Activated CD4-positive, alpha-beta T cell treated with anti-CD3 and anti-CD28 coated beads, Interleukin-2, Interleukin-6, amounts not matched to agents 100 ng/mL and 50 ng/mL, durations not matched to agents 16 hours and 8 hours (primary cell): ENCODE measurements at regions not wholly inside any gene's neighbourhood (a gene's known extent, or its start where the extent isn't known, plus 50 kb on each side); places are given as distances from the start of the nearest gene placed in this dataset.

ENCODE experiments used
- DNase-seq: peaks from one replicate; pipeline ENCODE4 v3.0.0-alpha.2; 2020

- DNase-seq, result no peak
Observed at GRCh38 chr3:164539215-164539614, 539.1 kb downstream of the SI start.

DNA sequence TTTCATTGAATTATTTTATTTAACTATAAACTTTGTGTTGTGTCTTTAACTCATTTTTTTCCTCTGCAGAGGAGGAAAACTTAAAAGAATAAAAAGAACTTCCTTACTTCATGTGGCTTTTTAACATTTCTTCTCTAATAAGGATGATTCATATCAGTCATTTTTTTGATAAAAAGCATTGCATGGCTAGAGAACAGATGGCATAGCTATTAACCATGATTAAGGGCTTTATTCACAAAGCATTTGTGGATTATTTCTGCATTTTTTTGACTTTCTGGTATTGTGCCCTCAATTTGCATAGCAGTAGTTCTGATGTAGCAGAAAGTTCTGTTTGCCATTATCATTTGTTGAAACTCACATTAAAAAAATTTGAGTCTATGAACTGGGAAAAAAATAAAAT is 540.8 kb downstream of the SI start:
- DNase-seq, result no peak

DNA sequence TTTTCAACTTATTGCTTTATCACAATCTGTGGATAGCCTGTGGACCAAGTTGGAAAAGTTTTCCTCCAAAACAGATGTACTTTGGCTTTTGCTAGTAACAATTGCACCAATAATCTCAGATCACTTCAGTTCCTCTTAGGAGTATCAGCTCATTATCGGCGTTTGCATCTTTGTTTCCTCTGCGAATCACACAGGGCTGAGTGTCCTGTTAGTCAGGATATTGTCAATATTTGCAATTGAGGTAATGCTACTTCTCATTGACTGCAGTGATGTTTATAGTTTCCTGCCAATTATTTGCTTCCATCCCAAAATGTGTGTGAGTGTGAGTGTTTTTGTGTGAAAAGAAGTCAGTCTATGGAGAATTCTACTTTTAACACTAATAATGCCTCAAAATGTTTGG is 545.0 kb downstream of the SI start:
- DNase-seq, result no peak

- DNase-seq, result no peak
Observed at GRCh38 chr3:164526250-164526649, 552.0 kb downstream of the SI start.

GRCh38 chr3:164524201-164524600 is 554.1 kb downstream of the SI start:
- no peak for DNase-seq

GRCh38 chr3:164522073-164522763 is 556.1 kb downstream of the SI start:
- DNase-seq, result no peak

GRCh38 chr3:164521644-164522043 is 556.7 kb downstream of the SI start:
- no peak for DNase-seq

GRCh38 chr3:164521139-164521538 is 557.2 kb downstream of the SI start:
- DNase-seq, result no peak

DNA sequence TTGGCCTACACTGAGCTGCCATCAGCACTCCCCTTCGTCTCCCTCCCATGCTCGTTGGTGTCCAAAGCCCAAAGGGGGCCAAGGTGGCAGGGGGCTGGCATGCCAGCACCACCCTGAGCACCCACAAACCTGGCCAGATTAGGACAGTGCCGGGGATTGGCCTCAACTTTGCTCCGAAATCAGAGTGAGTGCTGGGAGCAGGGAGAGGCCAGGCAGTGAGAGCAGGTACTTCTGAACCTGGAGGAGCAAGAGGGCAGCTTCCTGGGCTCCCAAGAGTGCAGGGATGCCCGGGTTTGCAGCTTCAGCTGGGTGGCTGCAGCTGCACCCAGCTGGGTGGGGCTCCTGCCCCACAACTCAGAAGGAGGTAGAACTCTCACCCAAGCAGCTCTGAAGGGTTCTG is 563.0 kb downstream of the SI start:
- DNase-seq, result no peak

DNA sequence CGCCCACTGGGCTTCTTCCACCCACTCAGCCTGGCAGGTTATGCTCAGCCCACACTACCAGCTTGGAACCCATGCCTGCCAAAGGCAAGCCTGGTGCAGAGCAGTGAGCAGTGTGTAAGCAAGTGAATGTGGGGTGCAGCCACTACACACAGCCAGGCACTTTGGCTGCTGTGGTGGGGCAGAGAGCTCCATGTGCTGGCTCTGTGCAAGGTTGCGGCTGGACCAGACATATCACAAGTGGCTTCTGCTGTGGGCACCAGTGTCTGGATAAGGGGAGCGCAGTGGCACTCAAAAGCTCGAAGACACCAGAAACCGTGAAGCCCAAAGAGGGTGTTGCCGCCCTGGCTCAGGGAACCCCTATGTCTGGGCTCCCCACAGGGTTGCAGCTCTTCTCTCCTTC is 563.7 kb downstream of the SI start:
- no peak for DNase-seq

GRCh38 chr3:164507886-164508285 is 570.4 kb downstream of the SI start:
- DNase-seq, result no peak

DNA sequence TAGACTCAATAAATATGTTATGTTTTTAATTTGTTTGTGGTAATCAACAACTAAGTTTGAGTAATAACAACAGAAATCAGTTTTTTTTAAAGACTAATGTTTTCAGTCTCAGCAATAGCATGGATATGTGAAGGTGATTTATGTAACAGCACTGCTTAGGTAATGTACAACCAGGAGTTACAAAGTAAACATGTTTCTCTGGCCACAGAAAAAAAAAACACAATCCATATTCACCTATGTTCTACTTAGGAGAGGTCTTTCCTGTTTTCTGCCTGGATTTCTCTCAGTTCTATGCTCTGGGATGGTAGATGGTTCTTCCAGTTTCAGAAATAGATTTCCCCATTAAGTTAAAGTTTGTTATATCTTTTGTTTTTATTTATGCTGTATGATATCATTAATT is 579.4 kb downstream of the SI start:
- DNase-seq, result no peak

DNA sequence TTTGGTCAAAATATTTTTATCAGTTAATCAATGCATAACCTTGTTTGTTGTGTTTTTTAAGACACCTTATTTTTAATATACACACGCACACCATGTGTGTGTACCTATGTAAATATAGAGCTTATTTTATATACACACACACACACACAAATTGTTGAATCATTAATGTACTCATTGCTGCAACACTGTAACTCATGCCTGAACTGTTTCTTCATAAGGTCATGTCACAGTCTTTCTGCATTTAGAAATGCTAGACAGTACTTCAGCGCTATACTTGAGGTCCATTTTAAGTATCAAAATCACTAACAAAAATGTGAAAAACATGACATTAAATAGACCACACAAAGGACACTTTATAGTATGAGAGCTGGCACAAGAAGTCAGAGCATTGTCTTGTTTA is 589.4 kb downstream of the SI start:
- DNase-seq, result no peak

- no peak for DNase-seq
Observed at GRCh38 chr3:164486150-164486549, 592.1 kb downstream of the SI start.

GRCh38 chr3:164479978-164480377 is 598.3 kb downstream of the SI start:
- DNase-seq, result no peak

DNA sequence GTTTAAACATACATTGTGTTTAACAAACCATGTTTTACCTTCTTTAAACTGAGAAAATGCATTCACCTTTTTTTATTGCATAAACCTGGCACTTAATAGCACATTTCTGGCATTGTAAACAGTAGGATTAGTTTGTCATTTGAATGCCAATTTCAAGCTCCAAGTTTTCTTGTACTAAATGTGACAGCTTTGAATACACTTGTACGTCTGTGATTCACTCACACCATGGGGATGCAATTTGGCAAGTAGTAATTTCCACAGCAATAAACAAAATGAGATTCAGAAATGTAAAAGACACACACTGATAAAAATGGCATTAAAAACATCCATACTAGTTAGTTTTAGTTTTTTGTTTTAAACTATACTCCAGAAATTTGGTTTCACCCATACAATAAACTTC is 598.9 kb downstream of the SI start:
- no peak for DNase-seq

DNA sequence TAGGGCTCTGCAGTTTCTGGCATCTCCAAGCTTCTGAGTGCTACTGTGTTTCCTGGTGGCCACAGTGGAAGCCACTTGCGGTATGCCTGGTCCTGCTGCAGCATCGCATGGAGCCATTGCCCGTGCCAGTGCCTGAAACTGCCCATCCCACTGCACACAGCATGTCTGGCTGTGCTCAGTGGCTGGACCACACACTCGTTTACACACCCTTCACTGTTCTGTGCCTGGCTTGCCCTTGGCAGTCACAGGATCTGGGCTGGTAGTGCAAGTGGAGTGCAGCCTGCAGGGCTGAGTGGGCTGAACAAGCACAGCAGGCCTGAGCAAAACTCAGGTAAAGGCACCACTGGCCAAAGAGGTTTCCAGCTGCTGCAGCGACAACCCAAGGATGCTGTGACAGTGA is 600.0 kb downstream of the SI start:
- no peak for DNase-seq

DNA sequence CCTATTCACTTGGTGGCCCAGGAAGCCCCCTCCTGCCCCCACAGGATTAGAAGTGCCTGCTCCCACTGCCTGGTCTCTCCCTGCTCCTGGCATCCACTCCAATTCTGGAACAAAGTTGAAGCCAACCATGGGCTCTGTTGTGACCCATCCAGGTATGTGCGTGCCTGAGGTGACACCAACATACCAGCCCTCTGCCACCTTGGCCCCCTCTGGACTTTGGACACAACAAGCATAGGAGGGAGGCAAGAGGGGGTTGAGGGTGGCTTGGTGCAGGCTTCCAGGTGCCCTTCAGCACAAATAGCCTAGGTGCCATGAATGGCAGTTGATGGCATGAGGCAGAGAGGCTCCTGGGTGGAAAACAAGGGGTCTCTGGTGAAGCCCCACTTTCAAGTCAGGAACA is 600.9 kb downstream of the SI start:
- DNase-seq, result no peak

DNA sequence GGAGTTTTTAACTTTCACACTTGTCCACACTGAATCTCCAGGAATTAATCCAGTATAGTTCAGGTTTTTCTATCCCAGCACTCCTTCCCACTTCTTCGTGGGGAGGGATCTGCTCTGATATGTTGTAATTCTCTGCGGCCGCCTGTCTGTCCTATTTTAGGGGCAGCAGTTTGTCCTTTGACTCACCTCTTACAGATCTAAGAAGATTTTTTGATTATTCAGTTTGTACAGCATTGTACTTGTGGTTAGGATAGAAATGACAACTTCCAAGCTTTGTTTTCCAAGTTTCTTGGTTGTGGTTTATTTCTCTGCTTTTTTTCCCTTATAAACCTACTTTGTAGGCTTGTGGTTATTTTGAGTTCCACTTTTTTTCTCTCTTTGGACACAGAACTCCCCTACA is 601.7 kb downstream of the SI start:
- no peak for DNase-seq

- no peak for DNase-seq
Observed at GRCh38 chr3:164470471-164470870, 607.8 kb downstream of the SI start.

GRCh38 chr3:164468055-164468454 is 610.2 kb downstream of the SI start:
- no peak for DNase-seq

GRCh38 chr3:164467007-164467406 is 611.3 kb downstream of the SI start:
- no peak for DNase-seq

DNA sequence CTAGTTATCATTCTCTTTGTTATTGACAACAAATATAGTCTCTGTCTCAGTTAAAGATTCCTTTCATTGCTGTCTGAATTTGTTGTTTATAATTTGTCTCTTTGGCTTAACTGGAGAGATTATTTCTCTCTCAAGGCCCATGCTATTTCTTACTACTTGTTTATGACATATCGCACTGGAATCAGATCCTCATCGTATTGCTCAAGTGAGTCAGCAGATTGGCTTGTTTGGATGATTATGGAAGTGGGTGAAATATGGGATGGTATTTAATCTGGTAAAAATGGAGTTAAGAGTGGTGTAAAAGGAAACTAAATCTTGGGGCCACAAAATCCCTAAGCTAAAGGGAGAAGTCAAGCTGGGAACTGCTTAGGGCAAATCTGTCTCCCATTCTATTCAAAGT is 613.1 kb downstream of the SI start:
- DNase-seq, result no peak

- DNase-seq, result no peak
Observed at GRCh38 chr3:164460851-164461250, 617.4 kb downstream of the SI start.

- no peak for DNase-seq
Observed at GRCh38 chr3:164459521-164460151, 618.7 kb downstream of the SI start.
